ENCODE measurements at regions not wholly inside any gene's neighbourhood (a gene's known extent, or its start where the extent isn't known, plus 50 kb on each side); places are given as distances from the start of the nearest gene placed in this dataset.

GRCh38 chr3:43960448-43960840 is 269.7 kb downstream of the ABHD5 start:
- Histone ChIP-seq H2AFZ (ENCODE audit: low read length) (no peak overlapping the region), H2BK120ac (ENCODE audit: low read depth, low read length) (no peak overlapping the region), H3K4me1 (ENCODE audit: control insufficient read depth in 2 of 2, insufficient read depth in 1 of 2, low read depth in 1 of 2, low read length in 2 of 2) (peaks cover 0 to 9% of the 10 kb centered on the region in 2 donors), H2BK15ac (ENCODE audit: low read length) (no peak overlapping the region), H3K4me3 (ENCODE audit: low read length in 2 of 2) (no peak overlapping the region), H4K91ac (ENCODE audit: low read depth, low read length, poor library complexity) (no peak overlapping the region), H4K8ac (ENCODE audit: low read depth, low read length) (no peak overlapping the region), H3K79me1 (ENCODE audit: low read depth, low read length) (no peaks in the 10 kb centered on the region), H3K9me3 (replicated peaks in 1 of 2; ENCODE audit: control insufficient read depth in 2 of 2, insufficient read depth in 1 of 2, low read depth in 1 of 2, low read length in 2 of 2) (no peaks in the 10 kb centered on the region), H3K9ac (ENCODE audit: low read depth, low read length, poor library complexity) (no peak overlapping the region), H2BK12ac (ENCODE audit: low read length) (no peak overlapping the region), H2BK5ac (ENCODE audit: low read length) (no peak overlapping the region), H3K27ac (replicated peaks; ENCODE audit: low read length) (no peak overlapping the region), H3K36me3 (replicated peaks in 1 of 2; ENCODE audit: control insufficient read depth in 2 of 2, insufficient read depth in 2 of 2, low read length in 2 of 2) (no peaks in the 10 kb centered on the region), H3K18ac (ENCODE audit: low read length) (no peak overlapping the region), H2AK5ac (ENCODE audit: low read depth, low read length) (no peak overlapping the region), H3K14ac (ENCODE audit: low read length) (no peak overlapping the region), H3K23ac (ENCODE audit: low read depth, low read length, poor library complexity) (no peak overlapping the region), H3K4ac (ENCODE audit: low read length) (no peak overlapping the region), H3K4me2 (ENCODE audit: insufficient read depth, low read length, poor library complexity, severe bottlenecking) (no peak overlapping the region), H3K27me3 (ENCODE audit: control insufficient read depth in 3 of 3, insufficient read depth in 3 of 3, low read depth in 1 of 3, low read length in 3 of 3) (peaks cover 0 to 3% (median 0%) of the 10 kb centered on the region in 3 experiments)
- no CpG with 5 or more reads among the region's 3 CpGs for WGBS, 2 donors (ENCODE audit: extremely low coverage in 2 of 2, insufficient read length in 2 of 2, insufficient replicate concordance in 1 of 2)
- no peak for DNase-seq (ENCODE audit: low spot score)

GRCh38 chr3:43962043-43962442 is 271.3 kb downstream of the ABHD5 start:
- no peaks in the 10 kb centered on the region for H3K36me3 ChIP-seq (replicated peaks in 1 of 2; ENCODE audit: control insufficient read depth in 2 of 2, insufficient read depth in 2 of 2, low read length in 2 of 2)
- no peak overlapping the region for H4K91ac ChIP-seq (ENCODE audit: low read depth, low read length, poor library complexity)
- no peak overlapping the region for H2AK5ac ChIP-seq (ENCODE audit: low read depth, low read length)
- no peak overlapping the region for H3K27ac ChIP-seq (replicated peaks; ENCODE audit: low read length)
- H2BK5ac ChIP-seq (ENCODE audit: low read length): no peak overlapping the region
- H4K8ac ChIP-seq (ENCODE audit: low read depth, low read length): no peak overlapping the region
- no peaks in the 10 kb centered on the region for H3K79me1 ChIP-seq (ENCODE audit: low read depth, low read length)
- no peak overlapping the region for H3K23ac ChIP-seq (ENCODE audit: low read depth, low read length, poor library complexity)
- H3K4me2 ChIP-seq (ENCODE audit: insufficient read depth, low read length, poor library complexity, severe bottlenecking): no peak overlapping the region
- no peak overlapping the region for H3K18ac ChIP-seq (ENCODE audit: low read length)
- H3K4ac ChIP-seq (ENCODE audit: low read length): no peak overlapping the region
- WGBS, 2 donors (ENCODE audit: extremely low coverage in 2 of 2, insufficient read length in 2 of 2, insufficient replicate concordance in 1 of 2): no CpG with 5 or more reads among the region's 2 CpGs
- H3K4me1 ChIP-seq (ENCODE audit: control insufficient read depth in 2 of 2, insufficient read depth in 1 of 2, low read depth in 1 of 2, low read length in 2 of 2): peaks cover 0 to 6% of the 10 kb centered on the region in 2 donors
- no peaks in the 10 kb centered on the region for H3K9me3 ChIP-seq (replicated peaks in 1 of 2; ENCODE audit: control insufficient read depth in 2 of 2, insufficient read depth in 1 of 2, low read depth in 1 of 2, low read length in 2 of 2)
- H3K4me3 ChIP-seq (ENCODE audit: low read length in 2 of 2): no peak overlapping the region
- no peak for DNase-seq (ENCODE audit: low spot score)
- H2BK15ac ChIP-seq (ENCODE audit: low read length): no peak overlapping the region
- H2BK12ac ChIP-seq (ENCODE audit: low read length): no peak overlapping the region
- no peak overlapping the region for H2AFZ ChIP-seq (ENCODE audit: low read length)
- no peak overlapping the region for H2BK120ac ChIP-seq (ENCODE audit: low read depth, low read length)
- no peak overlapping the region for H3K14ac ChIP-seq (ENCODE audit: low read length)
- no peaks in the 10 kb centered on the region for H3K27me3 ChIP-seq (ENCODE audit: control insufficient read depth in 3 of 3, insufficient read depth in 3 of 3, low read depth in 1 of 3, low read length in 3 of 3)
- no peak overlapping the region for H3K9ac ChIP-seq (ENCODE audit: low read depth, low read length, poor library complexity)

DNA sequence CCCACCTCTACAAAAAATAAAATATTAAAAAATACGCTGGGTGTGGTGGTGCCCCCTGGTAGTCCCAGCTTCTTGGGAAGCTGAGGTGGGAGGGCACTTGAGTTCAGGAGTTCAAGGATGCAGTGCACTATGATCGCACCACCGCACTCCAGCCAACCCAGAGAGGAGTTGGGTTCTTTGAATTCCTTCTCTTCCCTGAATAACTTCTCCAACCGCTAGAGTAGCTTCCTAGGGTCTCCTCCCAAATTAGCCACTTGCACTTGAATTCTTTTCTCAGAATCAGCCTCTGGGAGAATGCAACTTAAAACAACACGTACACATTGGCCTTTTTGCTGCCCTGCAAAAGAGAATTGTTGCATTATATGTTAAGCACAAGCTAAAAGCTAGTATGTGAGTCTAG is 272.5 kb downstream of the ABHD5 start:
- H3K9ac ChIP-seq (ENCODE audit: low read depth, low read length, poor library complexity): no peak overlapping the region
- no peak overlapping the region for H4K8ac ChIP-seq (ENCODE audit: low read depth, low read length)
- no peak overlapping the region for H3K27ac ChIP-seq (replicated peaks; ENCODE audit: low read length)
- no peak overlapping the region for H4K91ac ChIP-seq (ENCODE audit: low read depth, low read length, poor library complexity)
- H3K79me1 ChIP-seq (ENCODE audit: low read depth, low read length): no peaks in the 10 kb centered on the region
- H3K4ac ChIP-seq (ENCODE audit: low read length): no peak overlapping the region
- H3K9me3 ChIP-seq (replicated peaks in 1 of 2; ENCODE audit: control insufficient read depth in 2 of 2, insufficient read depth in 1 of 2, low read depth in 1 of 2, low read length in 2 of 2): no peaks in the 10 kb centered on the region
- peaks cover 0 to 6% of the 10 kb centered on the region in 2 donors for H3K4me1 ChIP-seq (ENCODE audit: control insufficient read depth in 2 of 2, insufficient read depth in 1 of 2, low read depth in 1 of 2, low read length in 2 of 2)
- no peak overlapping the region for H2BK15ac ChIP-seq (ENCODE audit: low read length)
- H3K14ac ChIP-seq (ENCODE audit: low read length): no peak overlapping the region
- no peak overlapping the region for H2BK5ac ChIP-seq (ENCODE audit: low read length)
- no peak overlapping the region for H3K4me3 ChIP-seq (ENCODE audit: low read length in 2 of 2)
- no peak overlapping the region for H3K23ac ChIP-seq (ENCODE audit: low read depth, low read length, poor library complexity)
- DNase-seq (ENCODE audit: low spot score): no peak
- no peak overlapping the region for H2AFZ ChIP-seq (ENCODE audit: low read length)
- H3K36me3 ChIP-seq (replicated peaks in 1 of 2; ENCODE audit: control insufficient read depth in 2 of 2, insufficient read depth in 2 of 2, low read length in 2 of 2): no peaks in the 10 kb centered on the region
- no CpG with 5 or more reads among the region's 5 CpGs for WGBS, 2 donors (ENCODE audit: extremely low coverage in 2 of 2, insufficient read length in 2 of 2, insufficient replicate concordance in 1 of 2)
- no peak overlapping the region for H2AK5ac ChIP-seq (ENCODE audit: low read depth, low read length)
- no peak overlapping the region for H2BK120ac ChIP-seq (ENCODE audit: low read depth, low read length)
- H3K4me2 ChIP-seq (ENCODE audit: insufficient read depth, low read length, poor library complexity, severe bottlenecking): no peak overlapping the region
- no peak overlapping the region for H3K18ac ChIP-seq (ENCODE audit: low read length)
- peaks cover 0 to 4% (median 0%) of the 10 kb centered on the region in 3 experiments for H3K27me3 ChIP-seq (ENCODE audit: control insufficient read depth in 3 of 3, insufficient read depth in 3 of 3, low read depth in 1 of 3, low read length in 3 of 3)
- H2BK12ac ChIP-seq (ENCODE audit: low read length): no peak overlapping the region

DNA sequence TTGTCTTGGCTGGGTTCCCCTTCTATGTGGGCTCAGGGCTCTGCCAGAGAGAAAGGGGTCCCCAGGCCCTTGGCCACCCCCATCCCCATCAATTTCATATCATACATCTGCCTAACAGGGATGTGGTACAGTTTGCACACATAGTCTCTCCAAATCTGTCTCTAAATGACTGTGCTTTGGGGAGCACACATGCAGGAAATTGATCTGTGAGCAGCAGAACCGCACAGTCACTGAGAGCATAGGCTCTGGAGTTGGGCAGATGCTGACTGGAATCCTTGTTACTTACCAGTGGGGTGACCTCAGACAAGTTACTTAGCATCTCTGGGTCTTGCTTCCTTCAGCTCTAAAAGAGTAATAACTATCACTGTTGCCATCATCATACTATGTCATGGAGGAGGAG is 273.9 kb downstream of the ABHD5 start:
- no peak overlapping the region for H3K27ac ChIP-seq (replicated peaks; ENCODE audit: low read length)
- H3K4me3 ChIP-seq (ENCODE audit: low read length in 2 of 2): no peak overlapping the region
- H2BK5ac ChIP-seq (ENCODE audit: low read length): no peak overlapping the region
- H2BK15ac ChIP-seq (ENCODE audit: low read length): no peak overlapping the region
- H2BK120ac ChIP-seq (ENCODE audit: low read depth, low read length): no peak overlapping the region
- H3K36me3 ChIP-seq (replicated peaks in 1 of 2; ENCODE audit: control insufficient read depth in 2 of 2, insufficient read depth in 2 of 2, low read length in 2 of 2): no peaks in the 10 kb centered on the region
- no peak overlapping the region for H3K23ac ChIP-seq (ENCODE audit: low read depth, low read length, poor library complexity)
- H3K14ac ChIP-seq (ENCODE audit: low read length): no peak overlapping the region
- H2AK5ac ChIP-seq (ENCODE audit: low read depth, low read length): no peak overlapping the region
- no peak overlapping the region for H4K91ac ChIP-seq (ENCODE audit: low read depth, low read length, poor library complexity)
- no peak overlapping the region for H3K4ac ChIP-seq (ENCODE audit: low read length)
- H3K9ac ChIP-seq (ENCODE audit: low read depth, low read length, poor library complexity): no peak overlapping the region
- no peak overlapping the region for H2AFZ ChIP-seq (ENCODE audit: low read length)
- H3K9me3 ChIP-seq (replicated peaks in 1 of 2; ENCODE audit: control insufficient read depth in 2 of 2, insufficient read depth in 1 of 2, low read depth in 1 of 2, low read length in 2 of 2): no peaks in the 10 kb centered on the region
- no peak overlapping the region for H3K18ac ChIP-seq (ENCODE audit: low read length)
- peaks cover 0 to 8% (median 0%) of the 10 kb centered on the region in 3 experiments for H3K27me3 ChIP-seq (ENCODE audit: control insufficient read depth in 3 of 3, insufficient read depth in 3 of 3, low read depth in 1 of 3, low read length in 3 of 3)
- H3K4me2 ChIP-seq (ENCODE audit: insufficient read depth, low read length, poor library complexity, severe bottlenecking): no peak overlapping the region
- no peaks in the 10 kb centered on the region for H3K79me1 ChIP-seq (ENCODE audit: low read depth, low read length)
- H2BK12ac ChIP-seq (ENCODE audit: low read length): no peak overlapping the region
- DNase-seq (ENCODE audit: low spot score): no peak
- H3K4me1 ChIP-seq (ENCODE audit: control insufficient read depth in 2 of 2, insufficient read depth in 1 of 2, low read depth in 1 of 2, low read length in 2 of 2): peaks cover 0 to 5% of the 10 kb centered on the region in 2 donors
- no CpG with 5 or more reads among the region's 1 CpG for WGBS, 2 donors (ENCODE audit: extremely low coverage in 2 of 2, insufficient read length in 2 of 2, insufficient replicate concordance in 1 of 2)
- H4K8ac ChIP-seq (ENCODE audit: low read depth, low read length): no peak overlapping the region

Data from neuronal stem cell (in vitro differentiated cells).